AG04449 (cell line): ENCODE measurements at regions not wholly inside any gene's neighbourhood (a gene's known extent, or its start where the extent isn't known, plus 50 kb on each side); places are given as distances from the start of the nearest gene placed in this dataset.

Source experiments
- CTCF ChIA-PET: fragments of 350-600 bp; formaldehyde crosslinking; extraction: SDS; loops from one replicate; lab custom pipeline; 2021; ENCODE audit warnings: antibody characterized with exemption; lab: Yijun Ruan, JAX
- POLR2A ChIA-PET: fragments of 400-600, 350-600 bp; formaldehyde crosslinking; extraction: SDS; loops from one replicate; lab custom pipeline; 2020; ENCODE audit warnings: antibody characterized with exemption, inconsistent platforms; lab: Yijun Ruan, JAX
- DNase-seq: peaks from one replicate; pipeline ENCODE4 v3.0.0-alpha.2; 2010; ENCODE audit warnings: low read depth, low spot score
- H3K4me3 ChIP-seq: 2 replicates; pipeline ENCODE4 v1.5.1; 2011; ENCODE audit warnings: low read depth, mild to moderate bottlenecking, control low read depth, low read length
- CTCF ChIP-seq: IDR thresholded peaks from one replicate; pipeline ENCODE4 v1.5.1; 2011; ENCODE audit warnings: mild to moderate bottlenecking, moderate library complexity, low read length, control low read depth, inconsistent platforms; ENCODE audit not compliant: insufficient read depth; ENCODE audit errors: missing control alignments

GRCh38 chr3:117285737-117286136, 576.2 kb downstream of the TUSC7 start:
- ChIA-PET POLR2A (no interaction called here), CTCF (no interaction called here)
- no peak for TF ChIP-seq CTCF
- DNase-seq: no peak
- no peak overlapping the region for H3K4me3 ChIP-seq

- no peak for DNase-seq
- ChIA-PET POLR2A (no interaction called here), CTCF (no interaction called here)
- no peak overlapping the region for H3K4me3 ChIP-seq
- TF ChIP-seq CTCF: no peak
Observed at GRCh38 chr3:117286488-117286887, 576.9 kb downstream of the TUSC7 start.

- TF ChIP-seq CTCF: no peak
- H3K4me3 ChIP-seq: no peak overlapping the region
- DNase-seq: no peak
- ChIA-PET CTCF (no interaction called here), POLR2A (no interaction called here)
Observed at GRCh38 chr3:117287602-117288001, 578.0 kb downstream of the TUSC7 start.

- DNase-seq: no peak
- TF ChIP-seq CTCF: no peak
- ChIA-PET CTCF (no interaction called here), POLR2A (no interaction called here)
- H3K4me3 ChIP-seq: no peak overlapping the region
Observed at GRCh38 chr3:117291476-117291875, 581.9 kb downstream of the TUSC7 start.

GRCh38 chr3:117297065-117297464, 587.5 kb downstream of the TUSC7 start:
- no peak overlapping the region for H3K4me3 ChIP-seq
- ChIA-PET CTCF (no interaction called here), POLR2A (no interaction called here)
- no peak for DNase-seq
- no peak for TF ChIP-seq CTCF

GRCh38 chr3:117297541-117297940, 588.0 kb downstream of the TUSC7 start:
- DNase-seq: no peak
- H3K4me3 ChIP-seq: no peak overlapping the region
- ChIA-PET CTCF (no interaction called here), POLR2A (no interaction called here)
- no peak for TF ChIP-seq CTCF
